ENCODE measurements at regions not wholly inside any gene's neighbourhood (a gene's known extent, or its start where the extent isn't known, plus 50 kb on each side); places are given as distances from the start of the nearest gene placed in this dataset.

DNA sequence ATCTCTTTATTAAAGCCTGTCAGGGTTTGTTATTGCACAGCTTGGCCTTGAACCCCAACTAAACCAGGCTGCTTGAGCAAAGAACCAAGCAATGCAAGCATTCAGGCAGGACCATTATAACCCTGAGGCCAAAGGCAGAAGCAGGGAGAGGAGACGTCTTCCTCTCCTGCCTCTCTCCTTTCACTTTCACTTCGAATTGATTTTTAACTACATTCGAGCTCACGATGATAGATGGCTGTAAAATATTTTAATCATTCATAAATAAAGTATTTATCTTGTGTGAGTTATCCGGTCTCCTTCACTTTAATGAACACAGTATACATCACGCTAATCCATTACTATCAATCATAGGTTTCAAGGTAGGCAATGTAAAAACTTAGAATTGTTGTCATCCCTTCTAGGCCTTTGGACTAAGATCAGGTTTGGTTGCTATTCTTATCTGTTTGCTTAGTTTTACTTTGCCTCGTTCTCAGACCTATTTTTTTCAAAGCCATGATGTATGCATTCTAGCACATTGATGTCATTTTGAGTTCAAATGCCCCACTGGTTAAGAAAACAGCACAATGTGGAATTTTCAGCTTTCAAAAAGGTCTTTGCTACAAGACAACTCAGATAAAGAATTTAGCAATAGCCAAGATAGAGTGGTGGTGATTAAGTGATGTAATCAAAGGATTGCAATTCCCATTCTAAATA is 480.2 kb upstream of the RUNX1 start:
- WGBS, 4 donors = 14 to 19% (median 16%) methylated on average over 7 of the region's 7 CpGs
- no peaks in the 10 kb centered on the region for H3K36me3 ChIP-seq (replicated peaks in 1 of 2)
- peak overlapping the region in 2 of 5 donors; percentile 50 to 70 for H3K27ac ChIP-seq

DNA sequence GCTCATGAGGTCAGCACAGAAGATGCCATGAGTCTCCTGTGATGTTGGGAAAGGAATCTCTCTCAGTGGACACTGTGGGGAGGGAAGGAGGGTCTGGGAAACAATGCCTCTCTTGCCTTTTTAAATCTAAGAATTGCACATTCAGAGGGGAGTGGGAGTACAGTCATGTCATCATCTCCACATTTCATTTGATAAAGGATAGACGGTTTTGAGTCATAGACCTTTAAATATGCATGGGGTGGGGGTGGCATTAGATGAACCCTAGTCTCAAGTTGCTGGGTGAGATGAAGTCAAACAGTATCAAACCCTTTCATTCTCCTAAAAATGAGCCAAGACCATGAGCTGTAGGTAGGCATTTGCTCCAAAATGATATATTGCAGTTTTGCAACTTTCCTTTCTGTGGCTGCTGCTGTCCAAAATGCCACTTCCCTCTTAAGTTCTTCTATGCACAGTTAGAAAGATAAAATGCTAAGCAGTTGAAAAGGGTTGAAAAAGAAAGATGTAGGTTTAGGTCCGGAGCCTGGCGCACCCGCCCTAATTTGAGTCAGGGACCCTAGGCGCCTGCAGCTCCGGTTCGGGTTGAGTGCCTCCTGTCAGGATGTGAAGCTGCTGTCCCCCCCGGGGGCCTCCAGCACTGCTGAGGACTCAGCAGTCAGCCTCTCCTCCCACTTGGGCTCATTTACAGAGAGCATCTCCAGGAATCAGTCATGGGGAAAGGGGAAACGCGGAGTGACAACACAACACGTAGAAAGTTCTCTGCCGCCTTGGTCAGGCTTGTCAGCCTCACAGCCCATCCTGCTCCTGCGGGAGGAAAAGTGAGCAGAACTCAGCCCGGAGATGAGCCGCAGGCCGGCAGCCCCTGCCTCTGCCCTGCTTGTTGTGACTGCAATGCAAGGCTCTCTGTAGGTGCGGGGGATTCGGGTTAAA is 479.3 kb upstream of the RUNX1 start:
- peak overlapping the region in 2 of 4 donors; percentile 21 to 47 for H3K4me3 ChIP-seq
- TF ChIP-seq, protein P1, sequence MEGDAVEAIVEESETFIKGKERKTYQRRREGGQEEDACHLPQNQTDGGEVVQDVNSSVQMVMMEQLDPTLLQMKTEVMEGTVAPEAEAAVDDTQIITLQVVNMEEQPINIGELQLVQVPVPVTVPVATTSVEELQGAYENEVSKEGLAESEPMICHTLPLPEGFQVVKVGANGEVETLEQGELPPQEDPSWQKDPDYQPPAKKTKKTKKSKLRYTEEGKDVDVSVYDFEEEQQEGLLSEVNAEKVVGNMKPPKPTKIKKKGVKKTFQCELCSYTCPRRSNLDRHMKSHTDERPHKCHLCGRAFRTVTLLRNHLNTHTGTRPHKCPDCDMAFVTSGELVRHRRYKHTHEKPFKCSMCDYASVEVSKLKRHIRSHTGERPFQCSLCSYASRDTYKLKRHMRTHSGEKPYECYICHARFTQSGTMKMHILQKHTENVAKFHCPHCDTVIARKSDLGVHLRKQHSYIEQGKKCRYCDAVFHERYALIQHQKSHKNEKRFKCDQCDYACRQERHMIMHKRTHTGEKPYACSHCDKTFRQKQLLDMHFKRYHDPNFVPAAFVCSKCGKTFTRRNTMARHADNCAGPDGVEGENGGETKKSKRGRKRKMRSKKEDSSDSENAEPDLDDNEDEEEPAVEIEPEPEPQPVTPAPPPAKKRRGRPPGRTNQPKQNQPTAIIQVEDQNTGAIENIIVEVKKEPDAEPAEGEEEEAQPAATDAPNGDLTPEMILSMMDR (IDR thresholded peaks at IDR 0.05) = no peak
- no peak for TF ChIP-seq POLR2A (IDR thresholded peaks at IDR 0.05)
- intact Hi-C loops (cut with DNase I) = no loop called here
- 30 to 39% (median 34%) methylated on average over 13 to 18 of the region's 18 CpGs for WGBS, 4 donors
- no peaks in the 10 kb centered on the region for H3K9me3 ChIP-seq (replicated peaks in 1 of 3)
- DNase-seq = peak in 5 of 7 donors; percentile 14 to 30 (median 27)
- H3K36me3 ChIP-seq (replicated peaks in 1 of 2) = no peaks in the 10 kb centered on the region
- H3K27ac ChIP-seq = peak overlapping the region in 2 of 5 donors; percentile 50 to 70
- peaks cover 7 to 20% of the 10 kb centered on the region in 2 donors for H3K4me1 ChIP-seq (replicated peaks in 1 of 2)
- no peaks in the 10 kb centered on the region for H3K27me3 ChIP-seq

More for the DNA sequence above, 480.2 kb upstream of the RUNX1 start:
- peaks cover 7 to 20% of the 10 kb centered on the region in 2 donors for H3K4me1 ChIP-seq (replicated peaks in 1 of 2)
- no peak for TF ChIP-seq POLR2A (IDR thresholded peaks at IDR 0.05)
- TF ChIP-seq, protein P1 (IDR thresholded peaks at IDR 0.05) = no peak
- peak overlapping the region in 2 of 4 donors; percentile 21 to 47 for H3K4me3 ChIP-seq
- no peaks in the 10 kb centered on the region for H3K9me3 ChIP-seq (replicated peaks in 1 of 3)
- H3K27me3 ChIP-seq = no peaks in the 10 kb centered on the region
- peak in 1 of 7 donors; percentile 11 for DNase-seq
- intact Hi-C loops (cut with DNase I) = no loop called here

DNA sequence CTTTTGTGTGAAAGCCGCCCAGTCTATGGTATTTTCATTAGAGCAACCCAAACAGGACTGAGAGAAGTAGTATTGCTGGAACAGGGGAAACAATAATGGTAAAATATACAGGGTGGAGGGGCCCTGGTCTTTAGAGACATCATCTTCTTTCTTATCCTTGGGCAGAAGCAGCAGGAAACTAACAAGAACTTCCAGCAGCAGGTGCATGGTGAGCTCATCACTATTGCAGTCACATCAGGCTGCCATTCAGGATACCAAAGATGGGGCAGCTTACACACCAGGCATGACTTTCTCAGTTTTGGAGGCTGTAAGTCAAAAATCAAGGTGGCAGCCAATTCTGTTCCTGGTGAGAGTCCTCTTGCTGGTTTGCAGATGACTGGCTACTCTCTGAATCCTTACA is 478.3 kb upstream of the RUNX1 start:
- TF ChIP-seq, protein P1 (IDR thresholded peaks at IDR 0.05) = no peak
- no peak for TF ChIP-seq POLR2A (IDR thresholded peaks at IDR 0.05)
- Histone ChIP-seq H3K9me3 (replicated peaks in 1 of 3) (no peaks in the 10 kb centered on the region), H3K36me3 (replicated peaks in 1 of 2) (no peaks in the 10 kb centered on the region), H3K4me3 (no peak overlapping the region), H3K27ac (no peak overlapping the region), H3K27me3 (no peaks in the 10 kb centered on the region), H3K4me1 (replicated peaks in 1 of 2) (peaks cover 7 to 20% of the 10 kb centered on the region in 2 donors)
- DNase-seq = no peak
- WGBS, 4 donors = 92 to 100% (median 96%) methylated on average over 1 of the region's 1 CpG
- intact Hi-C loops (cut with DNase I) = no loop called here

DNA sequence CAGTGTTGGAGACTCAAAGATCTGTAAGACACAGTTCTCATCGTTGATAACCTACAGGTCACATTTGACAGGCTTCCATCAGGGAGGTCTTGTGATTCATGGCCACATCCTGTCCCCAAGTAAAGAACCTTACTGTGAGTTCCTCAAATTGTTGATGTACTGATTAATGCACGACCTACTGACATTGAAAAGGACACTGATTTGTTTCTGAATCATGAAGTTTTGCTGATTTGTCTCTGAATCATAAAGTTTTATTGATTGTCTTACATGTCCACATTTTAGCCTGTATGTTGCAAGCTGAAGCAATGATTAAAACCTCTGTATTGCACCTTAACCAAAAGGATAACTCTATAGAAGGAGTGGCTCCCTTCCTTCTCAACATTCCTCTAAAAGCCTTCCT is 476.3 kb upstream of the RUNX1 start:
- Histone ChIP-seq H3K27ac (no peak overlapping the region), H3K9me3 (replicated peaks in 1 of 3) (no peaks in the 10 kb centered on the region), H3K4me1 (replicated peaks in 1 of 2) (peaks cover 7 to 20% of the 10 kb centered on the region in 2 donors), H3K4me3 (no peak overlapping the region), H3K27me3 (no peaks in the 10 kb centered on the region), H3K36me3 (replicated peaks in 1 of 2) (no peaks in the 10 kb centered on the region)
- intact Hi-C loops (cut with DNase I) = no loop called here
- no peak for TF ChIP-seq POLR2A (IDR thresholded peaks at IDR 0.05)
- TF ChIP-seq, protein P1 (IDR thresholded peaks at IDR 0.05) = no peak
- DNase-seq = peak in 1 of 7 donors; percentile 7
- WGBS, 4 donors = 31 to 54% (median 50%) methylated on average over 2 of the region's 2 CpGs

All from adrenal gland (tissue), 9 donors.